ENCODE measurements at regions not wholly inside any gene's neighbourhood (a gene's known extent, or its start where the extent isn't known, plus 50 kb on each side); places are given as distances from the start of the nearest gene placed in this dataset.
"Not testable (repeated sequence)": the region's sequence is repeated elsewhere in the genome, so short reads cannot be mapped to it uniquely, and the experiment has no call there.

- Histone ChIP-seq H3K27ac (no peak overlapping the region), H3K4me3 (no peak overlapping the region)
- no peak for DNase-seq (ENCODE audit: low spot score)
- no peak for TF ChIP-seq CTCF (IDR thresholded peaks at IDR 0.05)
Measured at GRCh38 chr6:113363048-113363798, 493.9 kb upstream of the MARCKS start.

- no peak overlapping the region for H3K27ac ChIP-seq
- no peak for TF ChIP-seq CTCF (IDR thresholded peaks at IDR 0.05)
- no peak for DNase-seq (ENCODE audit: low spot score)
- no peak overlapping the region for H3K4me3 ChIP-seq
Measured at GRCh38 chr6:113363866-113364265, 493.3 kb upstream of the MARCKS start.

- H3K4me3 ChIP-seq, result no peak overlapping the region
- TF ChIP-seq CTCF (IDR thresholded peaks at IDR 0.05), result no peak
- no peak overlapping the region for H3K27ac ChIP-seq
- DNase-seq (ENCODE audit: low spot score), result no peak
Measured at GRCh38 chr6:113364766-113365165, 492.4 kb upstream of the MARCKS start.

- DNase-seq (ENCODE audit: low spot score), result no peak
- H3K27ac ChIP-seq, result no peak overlapping the region
- no peak for TF ChIP-seq CTCF (IDR thresholded peaks at IDR 0.05)
- no peak overlapping the region for H3K4me3 ChIP-seq
Measured at GRCh38 chr6:113365191-113365590, 492.0 kb upstream of the MARCKS start.

- DNase-seq (ENCODE audit: low spot score), result no peak
- no peak for TF ChIP-seq CTCF (IDR thresholded peaks at IDR 0.05)
- Histone ChIP-seq H3K27ac (no peak overlapping the region), H3K4me3 (no peak overlapping the region)
Measured at GRCh38 chr6:113366505-113366904, 490.6 kb upstream of the MARCKS start.

- TF ChIP-seq CTCF (IDR thresholded peaks at IDR 0.05), result no peak
- no peak overlapping the region for H3K4me3 ChIP-seq
- no peak overlapping the region for H3K27ac ChIP-seq
- DNase-seq (ENCODE audit: low spot score), result no peak
Measured at GRCh38 chr6:113370508-113371502, 486.3 kb upstream of the MARCKS start.

- DNase-seq (ENCODE audit: low spot score); H3K27ac ChIP-seq: not testable (repeated sequence)
Measured at GRCh38 chr6:113375466-113375865, 481.7 kb upstream of the MARCKS start.

More at GRCh38 chr6:113375466-113375865, 481.7 kb upstream of the MARCKS start:
- H3K4me3 ChIP-seq, result not testable (repeated sequence)
